IPS-20b (cell line): ENCODE measurements at regions not wholly inside any gene's neighbourhood (a gene's known extent, or its start where the extent isn't known, plus 50 kb on each side); places are given as distances from the start of the nearest gene placed in this dataset.

ENCODE experiments used
- H3K27ac ChIP-seq: one replicate; pipeline ENCODE4 v1.5.1; 2013; ENCODE audit warnings: low read length
- H3K27me3 ChIP-seq: 2 replicates; pipeline ENCODE4 v1.6.1; 2013; ENCODE audit warnings: mild to moderate bottlenecking, low read length, inconsistent platforms; ENCODE audit not compliant: insufficient read depth
- H3K36me3 ChIP-seq: 2 replicates; pipeline ENCODE4 v1.6.1; 2013; ENCODE audit warnings: low read depth, mild to moderate bottlenecking, inconsistent platforms, low read length, moderate library complexity; ENCODE audit not compliant: insufficient read depth
- H3K4me1 ChIP-seq: 2 replicates; pipeline ENCODE4 v1.6.1; 2013; ENCODE audit warnings: mild to moderate bottlenecking, control low read depth, inconsistent platforms, low read length, moderate library complexity; ENCODE audit not compliant: insufficient read depth
- H3K4me3 ChIP-seq: 2 replicates; pipeline ENCODE4 v1.5.1; 2013; ENCODE audit warnings: mild to moderate bottlenecking, low read length, inconsistent platforms
- H3K9ac ChIP-seq: 2 replicates; pipeline ENCODE4 v1.6.1; 2013; ENCODE audit warnings: low read depth, mild to moderate bottlenecking, inconsistent platforms, low read length, moderate library complexity
- H3K9me3 ChIP-seq: 2 replicates; pipeline ENCODE4 v1.6.1; 2013; ENCODE audit warnings: mild to moderate bottlenecking, low read depth, low read length, inconsistent platforms; ENCODE audit not compliant: insufficient read depth

GRCh38 chr20:21033817-21034216 lies 72.3 kb downstream of the LINC00237 start:
- Histone ChIP-seq H3K9me3 (no peaks in the 10 kb centered on the region), H3K9ac (no peak overlapping the region)

GRCh38 chr20:21031666-21032065 lies 74.5 kb downstream of the LINC00237 start:
- H3K4me1 ChIP-seq: no peaks in the 10 kb centered on the region
- no peaks in the 10 kb centered on the region for H3K36me3 ChIP-seq
- H3K9me3 ChIP-seq: no peaks in the 10 kb centered on the region

More at GRCh38 chr20:21033817-21034216, 72.3 kb downstream of the LINC00237 start:
- Histone ChIP-seq H3K4me1 (no peaks in the 10 kb centered on the region), H3K27me3 (no peaks in the 10 kb centered on the region), H3K4me3 (no peak overlapping the region), H3K27ac (no peak overlapping the region), H3K36me3 (no peaks in the 10 kb centered on the region)

GRCh38 chr20:21029341-21029740 lies 76.8 kb downstream of the LINC00237 start:
- Histone ChIP-seq H3K36me3 (no peaks in the 10 kb centered on the region), H3K27ac (no peak overlapping the region), H3K9me3 (no peaks in the 10 kb centered on the region), H3K4me3 (no peak overlapping the region), H3K27me3 (no peaks in the 10 kb centered on the region), H3K4me1 (no peaks in the 10 kb centered on the region), H3K9ac (no peak overlapping the region)

More at GRCh38 chr20:21031666-21032065, 74.5 kb downstream of the LINC00237 start:
- Histone ChIP-seq H3K27me3 (no peaks in the 10 kb centered on the region), H3K27ac (no peak overlapping the region), H3K9ac (no peak overlapping the region), H3K4me3 (no peak overlapping the region)

GRCh38 chr20:21028921-21029320 lies 77.2 kb downstream of the LINC00237 start:
- H3K36me3 ChIP-seq: no peaks in the 10 kb centered on the region
- no peak overlapping the region for H3K4me3 ChIP-seq
- H3K4me1 ChIP-seq: no peaks in the 10 kb centered on the region
- H3K9me3 ChIP-seq: no peaks in the 10 kb centered on the region
- H3K27ac ChIP-seq: no peak overlapping the region
- H3K9ac ChIP-seq: no peak overlapping the region
- no peaks in the 10 kb centered on the region for H3K27me3 ChIP-seq

GRCh38 chr20:21028436-21028835 lies 77.7 kb downstream of the LINC00237 start:
- H3K27ac ChIP-seq: no peak overlapping the region

GRCh38 chr20:21027569-21027968 lies 78.6 kb downstream of the LINC00237 start:
- H3K27me3 ChIP-seq: no peaks in the 10 kb centered on the region
- no peak overlapping the region for H3K9ac ChIP-seq
- no peak overlapping the region for H3K27ac ChIP-seq
- H3K36me3 ChIP-seq: no peaks in the 10 kb centered on the region
- no peaks in the 10 kb centered on the region for H3K9me3 ChIP-seq
- H3K4me1 ChIP-seq: no peaks in the 10 kb centered on the region
- H3K4me3 ChIP-seq: no peak overlapping the region

More at GRCh38 chr20:21028436-21028835, 77.7 kb downstream of the LINC00237 start:
- H3K9me3 ChIP-seq: no peaks in the 10 kb centered on the region
- H3K4me3 ChIP-seq: no peak overlapping the region
- H3K27me3 ChIP-seq: no peaks in the 10 kb centered on the region
- no peaks in the 10 kb centered on the region for H3K4me1 ChIP-seq
- H3K9ac ChIP-seq: no peak overlapping the region
- no peaks in the 10 kb centered on the region for H3K36me3 ChIP-seq

GRCh38 chr20:21026951-21027350 lies 79.2 kb downstream of the LINC00237 start:
- Histone ChIP-seq H3K9me3 (no peaks in the 10 kb centered on the region), H3K27ac (no peak overlapping the region), H3K4me1 (no peaks in the 10 kb centered on the region), H3K27me3 (no peaks in the 10 kb centered on the region), H3K9ac (no peak overlapping the region), H3K36me3 (no peaks in the 10 kb centered on the region), H3K4me3 (no peak overlapping the region)

GRCh38 chr20:21024420-21024819 lies 81.7 kb downstream of the LINC00237 start:
- no peaks in the 10 kb centered on the region for H3K36me3 ChIP-seq
- no peak overlapping the region for H3K4me3 ChIP-seq
- no peak overlapping the region for H3K27ac ChIP-seq
- no peak overlapping the region for H3K9ac ChIP-seq
- 0 out of 2 replicates have a peak, but pooled peaks cover 2% of the 10 kb centered on the region for H3K27me3 ChIP-seq
- H3K9me3 ChIP-seq: no peaks in the 10 kb centered on the region
- H3K4me1 ChIP-seq: peaks cover 12% of the 10 kb centered on the region; the same call in 1 of the 2 replicates

GRCh38 chr20:21022925-21023324 lies 83.2 kb downstream of the LINC00237 start:
- H3K9ac ChIP-seq: no peak overlapping the region
- H3K27ac ChIP-seq: no peak overlapping the region
- H3K9me3 ChIP-seq: no peaks in the 10 kb centered on the region
- H3K4me1 ChIP-seq: peaks cover 12% of the 10 kb centered on the region; the same call in 1 of the 2 replicates
- H3K27me3 ChIP-seq: 0 out of 2 replicates have a peak, but pooled peaks cover 4% of the 10 kb centered on the region
- H3K4me3 ChIP-seq: no peak overlapping the region
- H3K36me3 ChIP-seq: no peaks in the 10 kb centered on the region

GRCh38 chr20:21021472-21021790 lies 84.7 kb downstream of the LINC00237 start:
- no peak overlapping the region for H3K9ac ChIP-seq
- H3K27ac ChIP-seq: no peak overlapping the region
- no peaks in the 10 kb centered on the region for H3K9me3 ChIP-seq
- H3K27me3 ChIP-seq: 0 out of 2 replicates have a peak, but pooled peaks cover 4% of the 10 kb centered on the region
- H3K4me1 ChIP-seq: peaks cover 16% of the 10 kb centered on the region; the same call in 1 of the 2 replicates
- H3K36me3 ChIP-seq: no peaks in the 10 kb centered on the region
- H3K4me3 ChIP-seq: no peak overlapping the region

- H3K27ac ChIP-seq: no peak overlapping the region
- H3K4me3 ChIP-seq: no peak overlapping the region
- 0 out of 2 replicates have a peak, but pooled peaks cover 4% of the 10 kb centered on the region for H3K27me3 ChIP-seq
- H3K9me3 ChIP-seq: no peaks in the 10 kb centered on the region
- H3K9ac ChIP-seq: no peak overlapping the region
- peaks cover 16% of the 10 kb centered on the region; the same call in 1 of the 2 replicates for H3K4me1 ChIP-seq
- H3K36me3 ChIP-seq: no peaks in the 10 kb centered on the region
Observed at GRCh38 chr20:21020659-21021471, 85.3 kb downstream of the LINC00237 start.
